A549 (cell line): ENCODE measurements at regions not wholly inside any gene's neighbourhood (a gene's known extent, or its start where the extent isn't known, plus 50 kb on each side); places are given as distances from the start of the nearest gene placed in this dataset.
"Not testable (repeated sequence)": the region's sequence is repeated elsewhere in the genome, so short reads cannot be mapped to it uniquely, and the experiment has no call there.

Experiments used
- ATAC-seq, 2 experiments: fragments of 200-7000 bp in 1 of 2; fragments of >200 bp in 1 of 2; cut with Nextera tagmentation in 1 of 2; cut with Tn5 transposase in 1 of 2; 3 replicates each; pipeline versions ENCODE4 v1.8.0 to v1.9.1; 2018 to 2020; ENCODE audit warnings: mild to moderate bottlenecking in 1 of 2, moderate library complexity in 1 of 2
- CTCF ChIA-PET: fragments of 300-600 bp; sonication (Branson Sonifier 250); formaldehyde crosslinking; extraction: SDS; loops from one replicate; lab custom pipeline; 2021; ENCODE audit warnings: antibody characterized with exemption, inconsistent platforms; lab: Yijun Ruan, JAX
- POLR2A ChIA-PET: fragments of 350-600 bp; formaldehyde crosslinking; extraction: SDS; loops from one replicate; lab custom pipeline; 2021; ENCODE audit warnings: antibody characterized with exemption, inconsistent platforms; lab: Yijun Ruan, JAX
- DNase-seq, 2 experiments: peaks; one replicate each; pipeline versions ENCODE4 v3.0.0 to v3.0.0-alpha.2; 2011 to 2016; ENCODE audit warnings: low read depth in 1 of 2, low spot score in 1 of 2
- FAIRE-seq: peaks from 2 replicates; lab custom pipeline; 2011; peaks lifted over from hg19 to GRCh38; lab: Jason Lieb, UNC
- H3K27ac ChIP-seq, 2 experiments: fragments of >200 bp; sonication (Bioruptor Twin); formaldehyde crosslinking; 3 replicates each; pipeline ENCODE4 v1.5.1; 2016 to 2017
- H3K4me1 ChIP-seq: fragments of >200 bp; sonication (Bioruptor Twin); formaldehyde crosslinking; 3 replicates; pipeline ENCODE4 v1.6.1; 2016
- H3K4me2 ChIP-seq: fragments of >200 bp; sonication (Bioruptor Twin); formaldehyde crosslinking; 3 replicates; pipeline ENCODE4 v1.6.1; 2016
- H3K4me3 ChIP-seq: fragments of >200 bp; sonication (Bioruptor Twin); formaldehyde crosslinking; 3 replicates; pipeline ENCODE4 v1.5.1; 2016
- H3K9me3 ChIP-seq: fragments of >200 bp; sonication (Bioruptor Twin); formaldehyde crosslinking; 3 replicates; pipeline ENCODE4 v1.6.1; 2016
- WGBS: methylation state at CpG from one replicate; pipeline ENCODE4 v1.1.6; 2017; ENCODE audit errors: missing lambda C conversion rate; 5-methylcytosine and 5-hydroxymethylcytosine counted together
- small RNA-seq, 6 experiments: library from RNA; depleted of rRNA; stranded (forward); fragments of <200 nt; gene quantifications; one replicate each; pipeline ENCODE3, GENCODE V24; 2012

GRCh38 chrX:90780286-90780789 is 654.3 kb upstream of the PABPC5 start:
- H3K4me2 ChIP-seq, H3K4me3 ChIP-seq, CTCF ChIA-PET, POLR2A ChIA-PET, H3K9me3 ChIP-seq, H3K4me1 ChIP-seq, DNase-seq, FAIRE-seq, H3K27ac ChIP-seq, ATAC-seq: not testable (repeated sequence)
- WGBS = 13% methylated on average over 1 of the region's 1 CpG

Small RNAs in the stretch of these regions (small RNA-seq; reads per million reads assigned to genes)
- gene RNU6-555P = 0 reads per million in 6 experiments
